ENCODE measurements at regions not wholly inside any gene's neighbourhood (a gene's known extent, or its start where the extent isn't known, plus 50 kb on each side); places are given as distances from the start of the nearest gene placed in this dataset.

DNA sequence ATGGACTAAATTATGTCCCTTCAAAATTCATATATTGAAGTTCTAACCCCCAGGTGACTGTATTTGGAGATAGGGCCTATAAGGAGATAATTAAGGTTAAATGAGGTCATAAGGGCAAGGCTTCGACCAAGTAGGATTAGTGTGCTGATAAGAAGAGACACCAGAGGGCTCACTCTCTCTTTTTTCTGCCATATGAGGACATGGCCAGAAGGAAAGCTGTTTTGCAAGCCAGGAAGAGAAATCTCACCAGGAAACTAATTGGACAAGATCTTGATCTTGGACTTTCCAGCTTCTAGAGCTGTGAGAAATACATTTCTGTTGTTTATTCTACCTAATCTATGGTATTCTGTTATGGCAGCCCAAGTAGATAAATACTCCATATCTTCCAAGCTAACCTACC is 503.6 kb upstream of the NAALADL2 start:
- TF ChIP-seq POLR2A (IDR thresholded peaks at IDR 0.05) (no peak), EP300 (IDR thresholded peaks at IDR 0.05) (no peak), POLR2AphosphoS5 (IDR thresholded peaks at IDR 0.05) (no peak)
- TF ChIP-seq, protein P1, sequence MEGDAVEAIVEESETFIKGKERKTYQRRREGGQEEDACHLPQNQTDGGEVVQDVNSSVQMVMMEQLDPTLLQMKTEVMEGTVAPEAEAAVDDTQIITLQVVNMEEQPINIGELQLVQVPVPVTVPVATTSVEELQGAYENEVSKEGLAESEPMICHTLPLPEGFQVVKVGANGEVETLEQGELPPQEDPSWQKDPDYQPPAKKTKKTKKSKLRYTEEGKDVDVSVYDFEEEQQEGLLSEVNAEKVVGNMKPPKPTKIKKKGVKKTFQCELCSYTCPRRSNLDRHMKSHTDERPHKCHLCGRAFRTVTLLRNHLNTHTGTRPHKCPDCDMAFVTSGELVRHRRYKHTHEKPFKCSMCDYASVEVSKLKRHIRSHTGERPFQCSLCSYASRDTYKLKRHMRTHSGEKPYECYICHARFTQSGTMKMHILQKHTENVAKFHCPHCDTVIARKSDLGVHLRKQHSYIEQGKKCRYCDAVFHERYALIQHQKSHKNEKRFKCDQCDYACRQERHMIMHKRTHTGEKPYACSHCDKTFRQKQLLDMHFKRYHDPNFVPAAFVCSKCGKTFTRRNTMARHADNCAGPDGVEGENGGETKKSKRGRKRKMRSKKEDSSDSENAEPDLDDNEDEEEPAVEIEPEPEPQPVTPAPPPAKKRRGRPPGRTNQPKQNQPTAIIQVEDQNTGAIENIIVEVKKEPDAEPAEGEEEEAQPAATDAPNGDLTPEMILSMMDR (IDR thresholded peaks at IDR 0.05) = no peak
- Histone ChIP-seq H3K4me1 (no peaks in the 10 kb centered on the region), H3K27ac (no peak overlapping the region), H3K36me3 (no peaks in the 10 kb centered on the region), H3K27me3 (no peaks in the 10 kb centered on the region), H3K9me3 (peaks cover 0 to 5% (median 0%) of the 10 kb centered on the region in 3 donors), H3K4me3 (no peak overlapping the region)
- WGBS, 2 donors (ENCODE audit: low coverage in 1 of 2) = 10 to 18% methylated on average over 1 of the region's 1 CpG
- ATAC-seq = no peak

DNA sequence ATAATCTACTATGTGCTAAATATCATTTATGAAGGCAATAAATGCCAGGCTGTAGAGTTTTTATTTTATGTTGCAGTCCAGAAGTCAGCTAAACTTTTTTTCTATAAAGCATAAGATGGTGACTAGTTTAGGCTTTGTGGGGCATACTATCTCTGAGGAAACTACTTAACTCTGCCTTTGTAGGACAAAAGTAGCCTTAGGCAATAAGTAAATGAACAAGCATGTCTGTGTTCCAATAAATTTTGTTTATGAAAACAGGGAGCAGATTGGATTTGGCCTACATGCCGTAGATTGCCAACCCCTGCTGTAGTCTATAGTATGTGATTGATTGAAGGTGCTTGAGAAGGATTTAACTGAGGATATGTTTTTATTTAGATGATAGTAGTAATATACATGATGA is 502.5 kb upstream of the NAALADL2 start:
- WGBS, 2 donors (ENCODE audit: low coverage in 1 of 2) = 69 to 100% methylated on average over 1 of the region's 1 CpG
- TF ChIP-seq, protein P1 (IDR thresholded peaks at IDR 0.05) = no peak
- TF ChIP-seq EP300 (IDR thresholded peaks at IDR 0.05) = no peak
- no peak for TF ChIP-seq POLR2AphosphoS5 (IDR thresholded peaks at IDR 0.05)

DNA sequence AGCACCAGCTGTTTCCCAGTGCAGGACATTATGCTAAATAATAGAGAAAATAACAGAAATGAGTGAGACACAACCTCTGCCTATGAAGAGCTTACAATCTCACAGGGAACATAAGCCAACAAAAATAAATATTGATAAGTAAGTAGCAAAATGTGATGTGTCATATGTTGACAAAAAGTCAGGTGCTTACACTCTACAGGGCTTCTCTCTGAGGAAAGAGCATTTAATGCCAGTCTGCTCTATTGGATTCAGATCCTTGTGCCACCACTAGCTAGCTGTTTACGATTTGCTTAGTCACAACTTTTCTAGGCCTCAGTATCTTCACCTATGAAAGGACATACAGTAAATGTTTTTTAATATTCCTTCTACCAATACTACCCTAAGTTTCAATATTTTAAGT is 500.9 kb upstream of the NAALADL2 start:
- ATAC-seq = no peak
- WGBS, 2 donors (ENCODE audit: low coverage in 1 of 2) = 89 to 100% methylated on average over 1 of the region's 1 CpG
- Histone ChIP-seq H3K27ac (no peak overlapping the region), H3K36me3 (no peaks in the 10 kb centered on the region), H3K27me3 (no peaks in the 10 kb centered on the region), H3K4me1 (no peaks in the 10 kb centered on the region), H3K4me3 (no peak overlapping the region), H3K9me3 (no peaks in the 10 kb centered on the region)
- TF ChIP-seq EP300 (IDR thresholded peaks at IDR 0.05) (no peak), POLR2AphosphoS5 (IDR thresholded peaks at IDR 0.05) (no peak), POLR2A (IDR thresholded peaks at IDR 0.05) (no peak)
- TF ChIP-seq, protein P1 (IDR thresholded peaks at IDR 0.05) = no peak

More for the DNA sequence above, 502.5 kb upstream of the NAALADL2 start:
- H3K36me3 ChIP-seq = no peaks in the 10 kb centered on the region
- no peak overlapping the region for H3K4me3 ChIP-seq
- peaks cover 0 to 5% (median 0%) of the 10 kb centered on the region in 3 donors for H3K9me3 ChIP-seq
- no peak overlapping the region for H3K27ac ChIP-seq
- ATAC-seq = no peak
- no peaks in the 10 kb centered on the region for H3K4me1 ChIP-seq
- no peaks in the 10 kb centered on the region for H3K27me3 ChIP-seq

DNA sequence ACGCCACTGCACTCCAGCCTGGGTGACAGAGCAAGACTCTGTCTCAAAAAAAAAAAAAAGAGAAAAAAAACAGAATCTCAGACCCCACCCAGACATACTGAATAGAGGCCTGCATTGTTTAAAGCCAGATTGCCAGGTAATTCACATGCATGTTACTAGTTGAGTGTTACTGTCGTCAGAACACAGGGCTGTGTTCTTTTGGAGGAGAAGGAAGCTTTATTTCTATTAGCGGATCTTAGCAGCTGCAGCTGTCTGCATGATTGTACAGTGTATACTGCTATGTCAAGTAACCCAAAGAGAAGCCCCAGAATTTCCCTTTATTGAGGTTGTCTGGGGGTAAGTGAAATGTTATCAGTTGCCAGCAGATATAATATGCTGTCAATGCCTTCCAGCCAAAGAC is 496.6 kb upstream of the NAALADL2 start:
- TF ChIP-seq POLR2A (IDR thresholded peaks at IDR 0.05) = no peak
- no peak for TF ChIP-seq EP300 (IDR thresholded peaks at IDR 0.05)
- TF ChIP-seq POLR2AphosphoS5 (IDR thresholded peaks at IDR 0.05) = no peak
- TF ChIP-seq, protein P1 (IDR thresholded peaks at IDR 0.05) = no peak
- H3K36me3 ChIP-seq = no peaks in the 10 kb centered on the region
- ATAC-seq = no peak

DNA sequence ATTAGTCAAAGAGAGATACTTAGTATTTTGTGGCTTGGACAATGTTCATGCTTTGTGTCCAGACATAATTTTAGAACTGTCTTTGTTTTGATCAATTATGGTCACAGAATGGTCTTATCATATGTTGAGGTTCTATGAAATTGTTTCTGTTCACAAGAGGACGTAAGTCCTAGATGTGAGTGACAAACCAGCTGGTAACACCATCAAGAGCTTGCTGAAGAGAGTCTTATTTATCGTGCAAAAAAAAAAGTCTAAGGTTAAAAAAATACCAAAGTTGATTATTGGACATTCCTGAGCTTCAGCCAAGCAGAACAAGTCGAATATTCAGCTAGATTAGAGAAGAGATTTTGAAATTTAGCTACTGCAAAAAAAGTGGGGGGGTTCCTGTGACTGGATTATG is 495.9 kb upstream of the NAALADL2 start:
- H3K9me3 ChIP-seq = no peaks in the 10 kb centered on the region
- ATAC-seq = no peak
- H3K4me1 ChIP-seq = no peaks in the 10 kb centered on the region
- 56 to 65% methylated on average over 2 to 3 of the region's 3 CpGs for WGBS, 2 donors (ENCODE audit: low coverage in 1 of 2)
- H3K36me3 ChIP-seq = no peaks in the 10 kb centered on the region
- TF ChIP-seq EP300 (IDR thresholded peaks at IDR 0.05) (no peak), POLR2A (IDR thresholded peaks at IDR 0.05) (no peak), POLR2AphosphoS5 (IDR thresholded peaks at IDR 0.05) (no peak)
- TF ChIP-seq, protein P1 (IDR thresholded peaks at IDR 0.05) = no peak
- H3K27me3 ChIP-seq = no peaks in the 10 kb centered on the region
- H3K4me3 ChIP-seq = no peak overlapping the region
- H3K27ac ChIP-seq = no peak overlapping the region

More for the DNA sequence above, 496.6 kb upstream of the NAALADL2 start:
- no peak overlapping the region for H3K27ac ChIP-seq
- no peaks in the 10 kb centered on the region for H3K9me3 ChIP-seq
- no peaks in the 10 kb centered on the region for H3K27me3 ChIP-seq
- no peaks in the 10 kb centered on the region for H3K4me1 ChIP-seq
- no peak overlapping the region for H3K4me3 ChIP-seq
- WGBS, 2 donors (ENCODE audit: low coverage in 1 of 2) = 100% methylated on average over 1 to 2 of the region's 3 CpGs

Data from gastroesophageal sphincter (tissue), 4 donors.